Spleen (tissue), 11 donors: ENCODE measurements at regions not wholly inside any gene's neighbourhood (a gene's known extent, or its start where the extent isn't known, plus 50 kb on each side); places are given as distances from the start of the nearest gene placed in this dataset.

Source experiments
- DNase-seq: peaks from one replicate; pipeline ENCODE4 v3.0.0-alpha.2; 2020
- H3K27ac ChIP-seq, 8 donors: fragments of 200-600 bp; sonication (generic) in 7 of 8; 1 replicate in 4 of 8; 2 replicates in 4 of 8; pipeline versions ENCODE4 v1.5.0 to v1.8.0; 2016 to 2021; ENCODE audit warnings: inconsistent platforms in 4 of 8, mild to moderate bottlenecking in 4 of 8, moderate library complexity in 1 of 8
- H3K27me3 ChIP-seq, 7 donors: fragments of 200-600 bp; sonication (generic) in 6 of 7; replicated peaks in 1 of 7; 1 replicate in 4 of 7; 2 replicates in 3 of 7; pipeline versions ENCODE4 v1.5.0 to v1.8.0; 2016 to 2021; ENCODE audit warnings: inconsistent platforms in 3 of 7, mild to moderate bottlenecking in 1 of 7
- H3K36me3 ChIP-seq, 6 donors: fragments of 200-600 bp; sonication (generic) in 5 of 6; 1 replicate in 4 of 6; 2 replicates in 2 of 6; pipeline versions ENCODE4 v1.5.0 to v1.8.0; 2016 to 2021; ENCODE audit warnings: inconsistent platforms in 2 of 6
- H3K4me1 ChIP-seq, 6 donors: fragments of 200-600 bp; sonication (generic) in 5 of 6; 1 replicate in 3 of 6; 2 replicates in 3 of 6; pipeline versions ENCODE4 v1.5.0 to v1.8.0; 2016 to 2021; ENCODE audit warnings: inconsistent platforms in 3 of 6
- H3K4me3 ChIP-seq, 8 donors: fragments of 200-600 bp; sonication (generic) in 7 of 8; 1 replicate in 4 of 8; 2 replicates in 4 of 8; pipeline versions ENCODE4 v1.5.0 to v1.8.0; 2016 to 2021; ENCODE audit warnings: inconsistent platforms in 4 of 8, mild to moderate bottlenecking in 4 of 8, moderate library complexity in 2 of 8
- H3K9me3 ChIP-seq, 8 donors: fragments of 200-600 bp; sonication (generic) in 7 of 8; 1 replicate in 4 of 8; 2 replicates in 4 of 8; pipeline versions ENCODE4 v1.5.0 to v1.8.0; 2016 to 2021; ENCODE audit warnings: inconsistent platforms in 4 of 8
- POLR2A ChIP-seq, 3 donors: fragments of 450-650 bp; IDR thresholded peaks; one replicate each; pipeline ENCODE4 v1.5.1; 2017; ENCODE audit warnings: antibody characterized with exemption in 3 of 3, mild to moderate bottlenecking in 1 of 3
- POLR2AphosphoS5 ChIP-seq, 3 donors: sonication (generic); formaldehyde crosslinking; IDR thresholded peaks; one replicate each; pipeline ENCODE4 v1.5.1; 2017; ENCODE audit warnings: antibody characterized with exemption in 3 of 3
- WGBS, 5 donors: extraction: QIAGEN DNeasy Blood & Tissue Kit in 3 of 5; methylation state at CpG; one replicate each; pipeline versions ENCODE4 v1.1.5 to v1.1.7; 2013 to 2018; 5-methylcytosine and 5-hydroxymethylcytosine counted together
- intact Hi-C: fragments of 100-400 bp; cut with DNase I; formaldehyde crosslinking; loops from one replicate; pipeline ENCODE4 v1.15.0; 2023; ENCODE audit warnings: low total_unique reads
- TF ChIP-seq, protein P1 (sequence below), 11 experiments: fragments of 200-600 bp in 7 of 11; fragments of 450-650 bp in 4 of 11; sonication (generic) in 4 of 11; IDR thresholded peaks in 8 of 11; conservative IDR thresholded peaks in 3 of 11; 1 replicate in 7 of 11; 2 replicates in 4 of 11; pipeline versions ENCODE4 v1.4.0 to v1.8.0; 2016 to 2021; ENCODE audit warnings: antibody characterized with exemption in 11 of 11, inconsistent platforms in 4 of 11, mild to moderate bottlenecking in 1 of 11
- donor health status: healthy with polysubstance abuse.
- donor health status: DM: no; HTN: no; CAD: no; lungs with moderate emphysema.
- donor health status: DM: no; HTN: no; CAD: no.
- donor health status: Bipolar disorder and iron deficiency.
- donor health status: healthy.
- donor health status: DM: no; HTN: no; CAD: no.
- donor health status: DM: yes; HTN: yes; CAD: no.

DNA sequence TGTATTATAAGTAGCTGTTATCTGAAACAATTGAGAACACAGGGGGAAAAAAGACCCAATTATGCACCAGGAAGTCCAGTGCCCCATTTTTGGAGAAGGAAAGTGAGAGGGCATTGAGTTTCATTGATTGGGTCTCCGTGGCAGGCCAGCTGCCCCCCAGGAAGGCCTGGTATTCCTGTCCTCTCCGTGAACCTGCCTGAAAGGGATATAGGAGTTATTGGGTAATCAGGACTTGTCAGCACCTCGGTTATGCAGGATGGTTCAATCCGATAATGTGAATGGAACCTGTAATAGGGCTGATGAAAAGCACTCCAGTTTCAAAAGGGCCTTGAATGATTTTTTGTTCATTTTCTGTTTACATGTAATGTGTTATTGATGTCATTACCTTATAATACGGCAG lies 122.0 kb upstream of the RARB start:
- DNase-seq, result no peak
- 71 to 78% (median 73%) methylated on average over 5 of the region's 5 CpGs for WGBS, 5 donors
- intact Hi-C loops, result no loop called here
- peaks cover 0 to 5% (median 0%) of the 10 kb centered on the region in 8 donors for H3K9me3 ChIP-seq
- H3K27ac ChIP-seq, result no peak overlapping the region
- H3K4me1 ChIP-seq, result no peaks in the 10 kb centered on the region
- TF ChIP-seq POLR2AphosphoS5 (IDR thresholded peaks at IDR 0.05), result no peak
- TF ChIP-seq, protein P1, sequence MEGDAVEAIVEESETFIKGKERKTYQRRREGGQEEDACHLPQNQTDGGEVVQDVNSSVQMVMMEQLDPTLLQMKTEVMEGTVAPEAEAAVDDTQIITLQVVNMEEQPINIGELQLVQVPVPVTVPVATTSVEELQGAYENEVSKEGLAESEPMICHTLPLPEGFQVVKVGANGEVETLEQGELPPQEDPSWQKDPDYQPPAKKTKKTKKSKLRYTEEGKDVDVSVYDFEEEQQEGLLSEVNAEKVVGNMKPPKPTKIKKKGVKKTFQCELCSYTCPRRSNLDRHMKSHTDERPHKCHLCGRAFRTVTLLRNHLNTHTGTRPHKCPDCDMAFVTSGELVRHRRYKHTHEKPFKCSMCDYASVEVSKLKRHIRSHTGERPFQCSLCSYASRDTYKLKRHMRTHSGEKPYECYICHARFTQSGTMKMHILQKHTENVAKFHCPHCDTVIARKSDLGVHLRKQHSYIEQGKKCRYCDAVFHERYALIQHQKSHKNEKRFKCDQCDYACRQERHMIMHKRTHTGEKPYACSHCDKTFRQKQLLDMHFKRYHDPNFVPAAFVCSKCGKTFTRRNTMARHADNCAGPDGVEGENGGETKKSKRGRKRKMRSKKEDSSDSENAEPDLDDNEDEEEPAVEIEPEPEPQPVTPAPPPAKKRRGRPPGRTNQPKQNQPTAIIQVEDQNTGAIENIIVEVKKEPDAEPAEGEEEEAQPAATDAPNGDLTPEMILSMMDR (IDR thresholded peaks at IDR 0.05 in 8 of 11, conservative IDR thresholded peaks at IDR 0.05 in 3 of 11), result no peak
- no peak for TF ChIP-seq POLR2A (IDR thresholded peaks at IDR 0.05)
- H3K4me3 ChIP-seq, result no peak overlapping the region
- no peaks in the 10 kb centered on the region for H3K36me3 ChIP-seq
- H3K27me3 ChIP-seq, result no peaks in the 10 kb centered on the region

DNA sequence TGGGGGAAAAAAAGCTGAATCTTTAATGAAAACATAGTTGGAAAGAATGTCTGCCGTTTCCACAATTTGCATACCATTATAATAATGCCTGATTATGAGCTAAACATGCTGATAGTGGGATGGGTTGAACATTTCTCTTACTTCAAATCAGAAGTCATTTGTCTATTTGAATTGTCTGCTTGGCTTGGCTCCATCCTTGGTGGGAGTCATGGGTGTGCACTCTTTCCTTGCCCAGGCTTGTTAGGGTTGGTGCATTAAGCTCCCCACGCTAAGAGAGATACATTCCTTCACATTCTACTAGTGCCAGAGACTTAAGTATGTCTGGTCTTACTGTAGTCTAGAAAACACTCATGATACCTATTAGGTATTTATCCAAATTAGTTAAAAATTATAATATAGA lies 121.4 kb upstream of the RARB start:
- intact Hi-C loops, result no loop called here
- Histone ChIP-seq H3K4me3 (no peak overlapping the region), H3K27ac (no peak overlapping the region), H3K4me1 (no peaks in the 10 kb centered on the region), H3K36me3 (no peaks in the 10 kb centered on the region), H3K27me3 (no peaks in the 10 kb centered on the region), H3K9me3 (peaks cover 0 to 5% (median 0%) of the 10 kb centered on the region in 8 donors)
- DNase-seq, result no peak
- WGBS, 5 donors, result 57 to 79% (median 76%) methylated on average over 2 of the region's 2 CpGs
- TF ChIP-seq POLR2AphosphoS5 (IDR thresholded peaks at IDR 0.05) (no peak), POLR2A (IDR thresholded peaks at IDR 0.05) (no peak)
- TF ChIP-seq, protein P1 (IDR thresholded peaks at IDR 0.05 in 8 of 11, conservative IDR thresholded peaks at IDR 0.05 in 3 of 11), result no peak

DNA sequence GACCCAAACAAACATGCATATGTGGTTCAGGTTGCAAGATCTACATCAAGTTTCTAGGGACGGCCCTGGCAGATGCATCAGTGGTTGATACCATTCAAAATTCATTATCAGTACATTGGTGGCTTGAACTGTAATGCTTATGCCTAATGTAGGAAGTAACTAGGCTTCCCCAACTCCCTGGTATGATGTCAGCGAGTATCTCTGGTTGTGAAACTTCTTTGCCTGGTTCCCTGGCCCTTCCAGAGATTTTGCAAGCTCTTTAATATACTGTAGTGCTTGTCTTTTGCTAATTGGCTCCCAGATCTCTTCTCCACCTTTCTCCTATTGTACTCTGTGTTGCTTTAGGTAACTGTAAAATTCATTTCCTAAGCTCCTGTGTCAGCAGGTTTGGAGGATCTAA lies 114.8 kb upstream of the RARB start:
- no peaks in the 10 kb centered on the region for H3K27me3 ChIP-seq
- TF ChIP-seq POLR2AphosphoS5 (IDR thresholded peaks at IDR 0.05), result no peak
- no peak for TF ChIP-seq POLR2A (IDR thresholded peaks at IDR 0.05)
- TF ChIP-seq, protein P1 (IDR thresholded peaks at IDR 0.05 in 8 of 11, conservative IDR thresholded peaks at IDR 0.05 in 3 of 11), result no peak
- no peaks in the 10 kb centered on the region for H3K4me1 ChIP-seq
- 56 to 80% (median 66%) methylated on average over 2 of the region's 2 CpGs for WGBS, 5 donors
- intact Hi-C loops, result no loop called here
- H3K27ac ChIP-seq, result no peak overlapping the region
- no peaks in the 10 kb centered on the region for H3K36me3 ChIP-seq
- DNase-seq, result no peak
- no peak overlapping the region for H3K4me3 ChIP-seq
- peaks cover 0 to 5% (median 0%) of the 10 kb centered on the region in 8 donors for H3K9me3 ChIP-seq

DNA sequence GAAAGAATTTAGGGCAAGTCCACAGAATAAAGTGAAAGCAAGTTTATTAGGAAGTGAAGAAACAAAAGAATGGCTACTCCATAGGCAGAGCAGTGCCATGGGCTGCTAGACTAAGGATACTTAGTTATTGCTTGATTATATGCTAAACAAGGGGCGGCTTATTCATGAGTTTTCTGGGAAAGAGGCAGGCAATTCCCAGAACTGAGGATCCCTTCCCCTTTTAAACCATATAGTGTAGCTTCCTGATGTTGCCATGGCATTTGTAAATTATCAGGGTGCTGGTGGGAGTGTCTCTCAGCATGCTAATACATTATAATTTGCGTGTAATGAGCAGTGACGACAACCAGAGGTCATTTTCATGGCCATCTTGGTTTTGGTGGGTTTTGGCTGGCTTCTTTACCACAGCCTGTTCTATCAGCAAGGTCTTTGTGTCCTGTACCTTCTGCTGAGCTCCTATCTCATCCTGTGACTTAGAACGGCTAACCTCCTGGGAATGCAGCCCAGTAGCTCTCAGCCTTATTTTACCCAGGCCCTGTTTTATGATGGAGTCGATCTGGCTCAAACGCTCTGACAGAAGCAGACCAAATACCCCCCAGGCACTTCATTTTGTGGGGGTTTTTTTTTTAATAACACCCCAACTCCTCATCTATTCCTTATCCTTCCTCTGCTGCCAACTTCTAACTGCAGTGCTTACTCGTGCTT lies 103.0 kb upstream of the RARB start:
- no peak for DNase-seq
- Histone ChIP-seq H3K27me3 (no peaks in the 10 kb centered on the region), H3K4me1 (no peaks in the 10 kb centered on the region), H3K27ac (no peak overlapping the region), H3K9me3 (peaks cover 0 to 22% (median 2%) of the 10 kb centered on the region in 8 donors), H3K4me3 (no peak overlapping the region), H3K36me3 (no peaks in the 10 kb centered on the region)
- TF ChIP-seq POLR2A (IDR thresholded peaks at IDR 0.05), result no peak
- TF ChIP-seq, protein P1 (IDR thresholded peaks at IDR 0.05 in 8 of 11, conservative IDR thresholded peaks at IDR 0.05 in 3 of 11), result no peak
- TF ChIP-seq POLR2AphosphoS5 (IDR thresholded peaks at IDR 0.05), result no peak
- 82 to 87% (median 86%) methylated on average over 7 of the region's 7 CpGs for WGBS, 5 donors
- intact Hi-C loops, result no loop called here
